Osteoblast (primary cell): ENCODE measurements at regions not wholly inside any gene's neighbourhood (a gene's known extent, or its start where the extent isn't known, plus 50 kb on each side); places are given as distances from the start of the nearest gene placed in this dataset.

Experiments used
- DNase-seq: peaks from one replicate; pipeline ENCODE4 v3.0.0; 2011; ENCODE audit warnings: low spot score, mixed read lengths; ENCODE audit not compliant: insufficient read length; ENCODE audit errors: missing footprints
- H2AFZ ChIP-seq: 2 replicates; pipeline ENCODE4 v1.6.0; 2011; ENCODE audit warnings: mild to moderate bottlenecking, low read length
- H3K27ac ChIP-seq: 2 replicates; pipeline ENCODE4 v1.5.1; 2011; ENCODE audit warnings: mild to moderate bottlenecking, low read depth, low read length, moderate library complexity
- H3K27me3 ChIP-seq: 2 replicates; pipeline ENCODE4 v1.6.0; 2012; ENCODE audit warnings: mild to moderate bottlenecking, control low read depth, inconsistent platforms, low read length, moderate library complexity; ENCODE audit not compliant: insufficient read depth
- H3K36me3 ChIP-seq: 2 replicates; pipeline ENCODE4 v1.5.1; 2011; ENCODE audit warnings: mild to moderate bottlenecking, low read length, control low read depth, moderate library complexity; ENCODE audit not compliant: insufficient read depth
- H3K4me1 ChIP-seq: 2 replicates; pipeline ENCODE4 v1.5.1; 2011; ENCODE audit warnings: mild to moderate bottlenecking, low read length, control low read depth, moderate library complexity; ENCODE audit not compliant: insufficient read depth
- H3K4me2 ChIP-seq: 2 replicates; pipeline ENCODE4 v1.6.0; 2011; ENCODE audit warnings: mild to moderate bottlenecking, low read length; ENCODE audit not compliant: insufficient read depth
- H3K4me3 ChIP-seq: fragments of 200-600 bp; sonication (generic); 3 replicates; pipeline ENCODE4 v1.5.1; 2012; ENCODE audit warnings: mild to moderate bottlenecking, low read length, inconsistent platforms; ENCODE audit not compliant: insufficient read depth
- H3K79me2 ChIP-seq: 2 replicates; pipeline ENCODE4 v1.6.0; 2012; ENCODE audit warnings: mild to moderate bottlenecking, low read length, control low read depth, inconsistent platforms; ENCODE audit not compliant: insufficient read depth
- H3K9me3 ChIP-seq: 2 replicates; pipeline ENCODE4 v1.5.1; 2011; ENCODE audit warnings: low read depth, low read length, control low read depth
- H4K20me1 ChIP-seq: 2 replicates; pipeline ENCODE4 v1.6.0; 2012; ENCODE audit warnings: mild to moderate bottlenecking, low read length, control low read depth; ENCODE audit not compliant: insufficient read depth
- CTCF ChIP-seq: IDR thresholded peaks from 2 replicates; pipeline ENCODE4 v1.5.1; 2011; ENCODE audit warnings: mild to moderate bottlenecking, low read depth, low read length, moderate library complexity; ENCODE audit errors: extremely low read depth

DNA sequence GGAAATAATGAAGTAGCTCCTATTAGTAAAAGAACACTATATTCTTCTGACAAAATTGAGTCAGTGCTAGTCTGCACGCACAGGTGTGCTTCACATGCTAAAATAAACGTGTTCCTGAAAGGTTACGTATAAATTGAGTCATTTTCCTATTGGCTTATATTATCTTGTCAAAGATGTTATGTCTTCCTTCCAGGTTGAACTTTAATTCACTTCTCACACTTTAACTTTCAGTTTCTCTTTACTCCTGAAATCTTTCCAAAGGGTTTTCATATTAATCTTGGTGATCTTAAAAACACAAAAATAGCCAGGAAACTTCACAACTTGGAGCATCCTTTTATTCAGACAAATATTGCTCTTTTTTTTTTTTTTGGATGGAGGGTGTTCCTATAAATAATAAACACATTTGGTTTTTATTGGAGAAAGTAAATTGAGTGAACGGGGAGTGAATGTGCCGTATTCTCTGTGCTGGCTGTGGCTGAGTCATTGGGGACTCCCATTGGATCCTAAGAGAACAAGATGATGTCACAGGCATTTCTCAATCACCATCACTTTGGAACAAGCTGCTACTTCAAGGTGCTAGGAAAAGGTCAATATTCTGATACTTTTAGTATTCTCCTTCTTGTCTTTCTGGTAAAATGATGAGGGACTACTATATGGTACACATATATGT is 150.2 kb upstream of the SPATS2L start:
- Histone ChIP-seq H2AFZ (peak overlapping the region; percentile 47), H3K36me3 (no peaks in the 10 kb centered on the region), H3K27ac (peak overlapping the region; percentile 53), H4K20me1 (no peaks in the 10 kb centered on the region), H3K4me2 (peak overlapping the region; percentile 72), H3K27me3 (no peaks in the 10 kb centered on the region), H3K9me3 (no peaks in the 10 kb centered on the region), H3K4me1 (peaks cover 20% of the 10 kb centered on the region), H3K4me3 (peak overlapping the region; percentile 69), H3K79me2 (no peaks in the 10 kb centered on the region)
- no peak for TF ChIP-seq CTCF
- DNase-seq, result peak; percentile 35

DNA sequence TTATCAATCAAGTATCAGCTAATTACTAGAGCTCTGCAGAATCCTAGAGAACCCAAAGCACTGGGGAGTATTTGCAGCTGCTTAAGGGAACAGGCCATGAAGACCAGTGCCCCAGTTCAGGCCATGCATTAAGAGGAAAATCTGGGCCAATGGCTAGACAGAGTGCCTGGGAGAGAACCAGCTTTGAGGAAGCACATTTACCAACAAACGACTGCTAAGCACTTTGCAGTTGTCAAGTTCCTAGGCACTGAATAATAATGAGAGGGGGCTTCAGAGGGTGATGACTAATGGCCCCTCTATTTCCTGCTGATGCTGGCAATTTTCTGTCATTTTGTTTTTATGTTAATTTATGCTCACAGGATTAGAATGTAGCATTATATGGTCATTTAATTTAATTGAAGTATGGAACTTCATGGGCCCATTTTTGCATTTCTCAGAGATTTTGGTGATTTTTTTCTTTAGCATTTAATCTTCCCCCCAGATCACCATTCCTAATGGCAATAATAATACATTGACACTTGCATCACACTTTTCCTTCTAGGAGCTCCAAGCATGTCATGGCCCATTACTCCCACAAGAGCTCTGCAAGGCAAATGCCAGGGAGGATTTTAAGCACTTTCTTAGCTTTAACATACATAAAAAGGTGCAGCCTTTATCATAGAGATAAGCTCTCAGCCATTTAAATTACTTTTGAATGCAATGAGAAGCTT is 147.7 kb upstream of the SPATS2L start:
- Histone ChIP-seq H3K27me3 (no peaks in the 10 kb centered on the region), H3K79me2 (no peaks in the 10 kb centered on the region), H3K27ac (no peak overlapping the region), H3K4me3 (no peak overlapping the region), H3K4me2 (no peak overlapping the region), H4K20me1 (no peaks in the 10 kb centered on the region), H3K9me3 (no peaks in the 10 kb centered on the region), H3K4me1 (peaks cover 20% of the 10 kb centered on the region), H3K36me3 (no peaks in the 10 kb centered on the region), H2AFZ (no peak overlapping the region)
- DNase-seq, result no peak
- no peak for TF ChIP-seq CTCF

- Histone ChIP-seq H3K36me3 (no peaks in the 10 kb centered on the region), H2AFZ (no peak overlapping the region), H3K9me3 (no peaks in the 10 kb centered on the region), H3K4me2 (peak overlapping the region; percentile 57), H3K27me3 (no peaks in the 10 kb centered on the region), H3K79me2 (no peaks in the 10 kb centered on the region), H3K4me3 (no peak overlapping the region), H3K4me1 (peaks cover 20% of the 10 kb centered on the region), H4K20me1 (no peaks in the 10 kb centered on the region), H3K27ac (no peak overlapping the region)
- DNase-seq, result no peak
- TF ChIP-seq CTCF, result no peak
Observed at GRCh38 chr2:200159357-200159707, 147.2 kb upstream of the SPATS2L start.
